HEK293 (cell line): ENCODE measurements at regions not wholly inside any gene's neighbourhood (a gene's known extent, or its start where the extent isn't known, plus 50 kb on each side); places are given as distances from the start of the nearest gene placed in this dataset.

Source experiments
- CTCF ChIA-PET: fragments of 350-600 bp; formaldehyde crosslinking; extraction: SDS; loops from one replicate; lab custom pipeline; 2021; ENCODE audit warnings: antibody characterized with exemption; lab: Yijun Ruan, JAX
- POLR2A ChIA-PET: fragments of 300-600 bp; formaldehyde crosslinking; extraction: SDS; loops from one replicate; lab custom pipeline; 2020; ENCODE audit warnings: antibody characterized with exemption, inconsistent platforms; lab: Yijun Ruan, JAX
- H3K27ac ChIP-seq: fragments of 200-500 bp; sonication (Bioruptor generic); 2 replicates; pipeline ENCODE4 v1.5.1; 2014; ENCODE audit warnings: low read depth, low read length, control low read depth, inconsistent platforms; ENCODE audit errors: extremely low read depth
- H3K36me3 ChIP-seq, 2 experiments: fragments of 200-500 bp in 1 of 2; sonication (Bioruptor generic) in 1 of 2; 1 replicate in 1 of 2; 2 replicates in 1 of 2; pipeline ENCODE4 v1.5.1; 2014 to 2017; ENCODE audit warnings: inconsistent platforms in 2 of 2, low read length in 2 of 2; ENCODE audit not compliant: control insufficient read depth in 2 of 2, insufficient read depth in 1 of 2
- H3K4me1 ChIP-seq: fragments of 200-500 bp; sonication (Bioruptor generic); 2 replicates; pipeline ENCODE4 v1.5.1; 2014; ENCODE audit warnings: mild to moderate bottlenecking, low read length, inconsistent platforms; ENCODE audit not compliant: control insufficient read depth, insufficient read depth
- H3K4me3 ChIP-seq: 2 replicates; pipeline ENCODE4 v1.5.1; 2011; ENCODE audit warnings: low read depth, mild to moderate bottlenecking, control low read depth, low read length, moderate library complexity
- H3K9me3 ChIP-seq: fragments of 200-500 bp; sonication (Bioruptor generic); 2 replicates; pipeline ENCODE4 v1.5.1; 2014; ENCODE audit warnings: low read depth, low read length, inconsistent platforms; ENCODE audit not compliant: control insufficient read depth, insufficient read depth
- GLIS1 ChIP-seq: fragments of 450-650 bp; formaldehyde crosslinking; IDR thresholded peaks from 2 replicates; pipeline ENCODE4 v1.5.1; 2016; ENCODE audit warnings: missing biosample characterization, missing genetic modification characterization
- HOXC10 ChIP-seq: sonication (generic); formaldehyde crosslinking; IDR thresholded peaks from 2 replicates; pipeline ENCODE4 v1.8.1; 2023; ENCODE audit warnings: mild to moderate bottlenecking, missing genetic modification reagents
- SP2 ChIP-seq: fragments of 450-650 bp; formaldehyde crosslinking; IDR thresholded peaks from 2 replicates; pipeline ENCODE4 v1.5.1; 2016; ENCODE audit warnings: missing biosample characterization, missing genetic modification characterization
- SP7 ChIP-seq: fragments of 450-650 bp; formaldehyde crosslinking; IDR thresholded peaks from 2 replicates; pipeline ENCODE4 v1.5.1; 2016; ENCODE audit warnings: missing biosample characterization, missing genetic modification characterization
- YY1 ChIP-seq: fragments of 450-650 bp; formaldehyde crosslinking; IDR thresholded peaks from 2 replicates; pipeline ENCODE4 v1.5.1; 2018; ENCODE audit warnings: missing biosample characterization, missing genetic modification characterization
- ZBTB8A ChIP-seq: fragments of 450-650 bp; formaldehyde crosslinking; IDR thresholded peaks from 2 replicates; pipeline ENCODE4 v1.5.1; 2016; ENCODE audit warnings: missing biosample characterization, missing genetic modification characterization
- ZFP3 ChIP-seq: fragments of 450-650 bp; formaldehyde crosslinking; IDR thresholded peaks from 2 replicates; pipeline ENCODE4 v1.5.1; 2016; ENCODE audit warnings: low read depth, missing biosample characterization, missing genetic modification characterization
- ZIC2 ChIP-seq: fragments of 450-650 bp; formaldehyde crosslinking; IDR thresholded peaks from 2 replicates; pipeline ENCODE4 v1.5.1; 2016; ENCODE audit warnings: missing biosample characterization, missing genetic modification characterization
- ZNF114 ChIP-seq: fragments of 450-650 bp; formaldehyde crosslinking; IDR thresholded peaks from 2 replicates; pipeline ENCODE4 v1.5.0; 2017; ENCODE audit warnings: missing biosample characterization, missing genetic modification characterization
- ZNF174 ChIP-seq: fragments of 450-650 bp; formaldehyde crosslinking; IDR thresholded peaks from 2 replicates; pipeline ENCODE4 v1.5.0; 2017; ENCODE audit warnings: missing biosample characterization, mild to moderate bottlenecking, missing genetic modification characterization
- ZNF19 ChIP-seq: fragments of 450-650 bp; formaldehyde crosslinking; IDR thresholded peaks from 2 replicates; pipeline ENCODE4; 2016; ENCODE audit warnings: missing biosample characterization, missing genetic modification characterization, low read depth
- ZNF223 ChIP-seq: fragments of 450-650 bp; formaldehyde crosslinking; IDR thresholded peaks from 2 replicates; pipeline ENCODE4 v1.5.1; 2016; ENCODE audit warnings: missing biosample characterization, missing genetic modification characterization
- ZNF37A ChIP-seq: fragments of 450-650 bp; IDR thresholded peaks from 2 replicates; pipeline ENCODE4 v1.5.1; 2018; ENCODE audit warnings: missing biosample characterization, missing genetic modification characterization
- ZNF544 ChIP-seq: fragments of 450-650 bp; formaldehyde crosslinking; IDR thresholded peaks from 2 replicates; pipeline ENCODE4 v1.5.0; 2017; ENCODE audit warnings: missing biosample characterization, missing genetic modification characterization
- ZNF830 ChIP-seq: fragments of 450-650 bp; IDR thresholded peaks from 2 replicates; pipeline ENCODE4 v1.5.0; 2018; ENCODE audit warnings: missing biosample characterization, missing genetic modification characterization, low read depth, mild to moderate bottlenecking, moderate library complexity
- ZNF837 ChIP-seq: fragments of 450-650 bp; formaldehyde crosslinking; IDR thresholded peaks from 2 replicates; pipeline ENCODE4 v1.5.1; 2016; ENCODE audit warnings: missing biosample characterization, missing genetic modification characterization
- TF ChIP-seq, protein P1 (sequence below): fragments of 450-650 bp; formaldehyde crosslinking; IDR thresholded peaks from 2 replicates; pipeline ENCODE4 v1.5.1; 2017; ENCODE audit warnings: missing biosample characterization, missing genetic modification characterization
- TF ChIP-seq, protein P2 (sequence below): fragments of 450-650 bp; formaldehyde crosslinking; IDR thresholded peaks from 2 replicates; pipeline ENCODE4 v1.5.1; 2016; ENCODE audit warnings: missing biosample characterization, missing genetic modification characterization
- TF ChIP-seq, protein P3 (sequence below): fragments of 450-650 bp; formaldehyde crosslinking; IDR thresholded peaks from 2 replicates; pipeline ENCODE4; 2016; ENCODE audit warnings: missing biosample characterization, missing genetic modification characterization
- TF ChIP-seq, protein P4 (sequence below): fragments of 450-650 bp; formaldehyde crosslinking; IDR thresholded peaks from 2 replicates; pipeline ENCODE4 v1.5.1; 2017; ENCODE audit warnings: missing biosample characterization, missing genetic modification characterization
- TF ChIP-seq, protein P5 (sequence below): fragments of 450-650 bp; formaldehyde crosslinking; IDR thresholded peaks from 2 replicates; pipeline ENCODE4 v1.5.1; 2016; ENCODE audit warnings: missing biosample characterization, missing genetic modification characterization
- TF ChIP-seq, protein P6 (sequence below): fragments of 450-650 bp; formaldehyde crosslinking; IDR thresholded peaks from 2 replicates; pipeline ENCODE4 v1.5.1; 2016; ENCODE audit warnings: missing biosample characterization, missing genetic modification characterization
- TF ChIP-seq, protein P7 (sequence below): fragments of 450-650 bp; formaldehyde crosslinking; IDR thresholded peaks from 2 replicates; pipeline ENCODE4 v1.5.1; 2017; ENCODE audit warnings: missing biosample characterization, missing genetic modification characterization
- TF ChIP-seq, protein P8 (sequence below): fragments of 450-650 bp; formaldehyde crosslinking; IDR thresholded peaks from 2 replicates; pipeline ENCODE4 v1.5.1; 2017; ENCODE audit warnings: missing biosample characterization, missing genetic modification characterization

DNA sequence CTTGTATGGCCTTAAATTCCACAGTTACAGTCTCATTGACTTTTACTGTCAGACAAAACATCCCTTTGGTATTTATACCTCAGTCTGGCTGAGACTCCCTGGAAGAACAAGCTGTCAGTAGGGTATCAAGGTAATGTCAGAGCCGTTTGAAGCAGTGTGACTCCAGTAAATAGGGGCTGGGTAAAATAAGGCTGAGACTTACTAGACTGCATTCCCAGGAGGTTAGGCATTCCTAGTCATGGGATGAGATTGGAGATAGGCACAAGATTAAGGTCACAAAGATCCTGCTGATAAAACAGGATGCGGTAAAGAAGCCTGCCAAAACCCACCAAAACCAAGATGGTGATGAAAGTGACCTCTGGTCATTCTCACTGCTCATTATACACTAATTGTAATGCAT is 219.5 kb upstream of the SKOR2 start (continued):
- no peak for TF ChIP-seq ZNF830 (tag by site-specific recombination)
- TF ChIP-seq, protein P1, sequence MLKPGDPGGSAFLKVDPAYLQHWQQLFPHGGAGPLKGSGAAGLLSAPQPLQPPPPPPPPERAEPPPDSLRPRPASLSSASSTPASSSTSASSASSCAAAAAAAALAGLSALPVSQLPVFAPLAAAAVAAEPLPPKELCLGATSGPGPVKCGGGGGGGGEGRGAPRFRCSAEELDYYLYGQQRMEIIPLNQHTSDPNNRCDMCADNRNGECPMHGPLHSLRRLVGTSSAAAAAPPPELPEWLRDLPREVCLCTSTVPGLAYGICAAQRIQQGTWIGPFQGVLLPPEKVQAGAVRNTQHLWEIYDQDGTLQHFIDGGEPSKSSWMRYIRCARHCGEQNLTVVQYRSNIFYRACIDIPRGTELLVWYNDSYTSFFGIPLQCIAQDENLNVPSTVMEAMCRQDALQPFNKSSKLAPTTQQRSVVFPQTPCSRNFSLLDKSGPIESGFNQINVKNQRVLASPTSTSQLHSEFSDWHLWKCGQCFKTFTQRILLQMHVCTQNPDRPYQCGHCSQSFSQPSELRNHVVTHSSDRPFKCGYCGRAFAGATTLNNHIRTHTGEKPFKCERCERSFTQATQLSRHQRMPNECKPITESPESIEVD (tag by site-specific recombination): no peak
- TF ChIP-seq, protein P2, sequence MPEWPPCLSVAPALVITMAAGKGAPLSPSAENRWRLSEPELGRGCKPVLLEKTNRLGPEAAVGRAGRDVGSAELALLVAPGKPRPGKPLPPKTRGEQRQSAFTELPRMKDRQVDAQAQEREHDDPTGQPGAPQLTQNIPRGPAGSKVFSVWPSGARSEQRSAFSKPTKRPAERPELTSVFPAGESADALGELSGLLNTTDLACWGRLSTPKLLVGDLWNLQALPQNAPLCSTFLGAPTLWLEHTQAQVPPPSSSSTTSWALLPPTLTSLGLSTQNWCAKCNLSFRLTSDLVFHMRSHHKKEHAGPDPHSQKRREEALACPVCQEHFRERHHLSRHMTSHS: no peak
- TF ChIP-seq ZIC2 (tag by site-specific recombination): no peak
- TF ChIP-seq GLIS1: no peak
- no peak for TF ChIP-seq ZNF37A (tag by site-specific recombination)
- no peak for TF ChIP-seq SP7 (tag by site-specific recombination)
- no peak for TF ChIP-seq ZNF544 (tag by site-specific recombination)
- TF ChIP-seq ZNF19: no peak
- TF ChIP-seq, protein P3, sequence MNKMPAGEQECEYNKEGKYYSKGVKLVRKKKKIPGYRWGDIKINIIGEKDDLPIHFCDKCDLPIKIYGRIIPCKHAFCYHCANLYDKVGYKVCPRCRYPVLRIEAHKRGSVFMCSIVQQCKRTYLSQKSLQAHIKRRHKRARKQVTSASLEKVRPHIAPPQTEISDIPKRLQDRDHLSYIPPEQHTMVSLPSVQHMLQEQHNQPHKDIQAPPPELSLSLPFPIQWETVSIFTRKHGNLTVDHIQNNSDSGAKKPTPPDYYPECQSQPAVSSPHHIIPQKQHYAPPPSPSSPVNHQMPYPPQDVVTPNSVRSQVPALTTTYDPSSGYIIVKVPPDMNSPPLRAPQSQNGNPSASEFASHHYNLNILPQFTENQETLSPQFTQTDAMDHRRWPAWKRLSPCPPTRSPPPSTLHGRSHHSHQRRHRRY (tag by site-specific recombination): no peak
- no peak for TF ChIP-seq ZBTB8A (tag by site-specific recombination)
- TF ChIP-seq, protein P4, sequence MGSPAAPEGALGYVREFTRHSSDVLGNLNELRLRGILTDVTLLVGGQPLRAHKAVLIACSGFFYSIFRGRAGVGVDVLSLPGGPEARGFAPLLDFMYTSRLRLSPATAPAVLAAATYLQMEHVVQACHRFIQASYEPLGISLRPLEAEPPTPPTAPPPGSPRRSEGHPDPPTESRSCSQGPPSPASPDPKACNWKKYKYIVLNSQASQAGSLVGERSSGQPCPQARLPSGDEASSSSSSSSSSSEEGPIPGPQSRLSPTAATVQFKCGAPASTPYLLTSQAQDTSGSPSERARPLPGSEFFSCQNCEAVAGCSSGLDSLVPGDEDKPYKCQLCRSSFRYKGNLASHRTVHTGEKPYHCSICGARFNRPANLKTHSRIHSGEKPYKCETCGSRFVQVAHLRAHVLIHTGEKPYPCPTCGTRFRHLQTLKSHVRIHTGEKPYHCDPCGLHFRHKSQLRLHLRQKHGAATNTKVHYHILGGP (tag by site-specific recombination): no peak
- TF ChIP-seq, protein P5, sequence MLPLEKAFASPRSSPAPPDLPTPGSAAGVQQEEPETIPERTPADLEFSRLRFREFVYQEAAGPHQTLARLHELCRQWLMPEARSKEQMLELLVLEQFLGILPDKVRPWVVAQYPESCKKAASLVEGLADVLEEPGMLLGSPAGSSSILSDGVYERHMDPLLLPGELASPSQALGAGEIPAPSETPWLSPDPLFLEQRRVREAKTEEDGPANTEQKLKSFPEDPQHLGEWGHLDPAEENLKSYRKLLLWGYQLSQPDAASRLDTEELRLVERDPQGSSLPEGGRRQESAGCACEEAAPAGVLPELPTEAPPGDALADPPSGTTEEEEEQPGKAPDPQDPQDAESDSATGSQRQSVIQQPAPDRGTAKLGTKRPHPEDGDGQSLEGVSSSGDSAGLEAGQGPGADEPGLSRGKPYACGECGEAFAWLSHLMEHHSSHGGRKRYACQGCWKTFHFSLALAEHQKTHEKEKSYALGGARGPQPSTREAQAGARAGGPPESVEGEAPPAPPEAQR (tag by site-specific recombination): no peak

DNA sequence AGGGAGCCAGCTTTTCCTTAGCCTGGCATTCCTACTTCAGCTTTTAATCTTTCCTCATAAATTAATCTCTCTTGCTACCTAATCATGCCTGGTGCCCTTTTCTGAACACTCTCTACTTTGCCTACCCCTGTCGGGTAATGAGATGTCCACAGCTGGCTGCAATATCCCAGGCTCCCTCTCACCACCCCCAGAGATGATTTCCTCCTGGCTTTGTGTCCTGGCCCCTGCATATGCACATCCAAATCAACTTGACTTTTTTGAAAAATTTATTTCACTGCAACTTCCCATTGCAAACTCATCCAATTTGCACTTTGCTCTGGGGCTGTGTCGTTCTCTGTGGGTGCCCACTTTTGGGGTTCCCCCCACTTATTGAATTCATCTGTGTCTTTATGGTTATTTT is 218.1 kb upstream of the SKOR2 start:
- Histone ChIP-seq H3K4me3 (no peak overlapping the region), H3K4me1 (no peaks in the 10 kb centered on the region), H3K27ac (no peak overlapping the region), H3K9me3 (no peaks in the 10 kb centered on the region), H3K36me3 (no peaks in the 10 kb centered on the region)
- ChIA-PET CTCF (no interaction called here), POLR2A (no interaction called here)
- no peak for TF ChIP-seq YY1 (tag by site-specific recombination)
- TF ChIP-seq ZNF837 (tag by site-specific recombination): no peak
- TF ChIP-seq HOXC10 (CRISPR knock-in tag): no peak
- no peak for TF ChIP-seq SP2 (tag by site-specific recombination)
- TF ChIP-seq, protein P6, sequence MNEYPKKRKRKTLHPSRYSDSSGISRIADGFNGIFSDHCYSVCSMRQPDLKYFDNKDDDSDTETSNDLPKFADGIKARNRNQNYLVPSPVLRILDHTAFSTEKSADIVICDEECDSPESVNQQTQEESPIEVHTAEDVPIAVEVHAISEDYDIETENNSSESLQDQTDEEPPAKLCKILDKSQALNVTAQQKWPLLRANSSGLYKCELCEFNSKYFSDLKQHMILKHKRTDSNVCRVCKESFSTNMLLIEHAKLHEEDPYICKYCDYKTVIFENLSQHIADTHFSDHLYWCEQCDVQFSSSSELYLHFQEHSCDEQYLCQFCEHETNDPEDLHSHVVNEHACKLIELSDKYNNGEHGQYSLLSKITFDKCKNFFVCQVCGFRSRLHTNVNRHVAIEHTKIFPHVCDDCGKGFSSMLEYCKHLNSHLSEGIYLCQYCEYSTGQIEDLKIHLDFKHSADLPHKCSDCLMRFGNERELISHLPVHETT (tag by site-specific recombination): no peak
- TF ChIP-seq, protein P7, sequence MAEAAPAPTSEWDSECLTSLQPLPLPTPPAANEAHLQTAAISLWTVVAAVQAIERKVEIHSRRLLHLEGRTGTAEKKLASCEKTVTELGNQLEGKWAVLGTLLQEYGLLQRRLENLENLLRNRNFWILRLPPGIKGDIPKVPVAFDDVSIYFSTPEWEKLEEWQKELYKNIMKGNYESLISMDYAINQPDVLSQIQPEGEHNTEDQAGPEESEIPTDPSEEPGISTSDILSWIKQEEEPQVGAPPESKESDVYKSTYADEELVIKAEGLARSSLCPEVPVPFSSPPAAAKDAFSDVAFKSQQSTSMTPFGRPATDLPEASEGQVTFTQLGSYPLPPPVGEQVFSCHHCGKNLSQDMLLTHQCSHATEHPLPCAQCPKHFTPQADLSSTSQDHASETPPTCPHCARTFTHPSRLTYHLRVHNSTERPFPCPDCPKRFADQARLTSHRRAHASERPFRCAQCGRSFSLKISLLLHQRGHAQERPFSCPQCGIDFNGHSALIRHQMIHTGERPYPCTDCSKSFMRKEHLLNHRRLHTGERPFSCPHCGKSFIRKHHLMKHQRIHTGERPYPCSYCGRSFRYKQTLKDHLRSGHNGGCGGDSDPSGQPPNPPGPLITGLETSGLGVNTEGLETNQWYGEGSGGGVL: no peak
- TF ChIP-seq ZNF223 (tag by site-specific recombination): no peak
- TF ChIP-seq, protein P1 (tag by site-specific recombination): no peak
- no peak for TF ChIP-seq ZNF114 (tag by site-specific recombination)
- TF ChIP-seq ZFP3 (tag by site-specific recombination): no peak
- no peak for TF ChIP-seq ZNF174 (tag by site-specific recombination)
- TF ChIP-seq, protein P8, sequence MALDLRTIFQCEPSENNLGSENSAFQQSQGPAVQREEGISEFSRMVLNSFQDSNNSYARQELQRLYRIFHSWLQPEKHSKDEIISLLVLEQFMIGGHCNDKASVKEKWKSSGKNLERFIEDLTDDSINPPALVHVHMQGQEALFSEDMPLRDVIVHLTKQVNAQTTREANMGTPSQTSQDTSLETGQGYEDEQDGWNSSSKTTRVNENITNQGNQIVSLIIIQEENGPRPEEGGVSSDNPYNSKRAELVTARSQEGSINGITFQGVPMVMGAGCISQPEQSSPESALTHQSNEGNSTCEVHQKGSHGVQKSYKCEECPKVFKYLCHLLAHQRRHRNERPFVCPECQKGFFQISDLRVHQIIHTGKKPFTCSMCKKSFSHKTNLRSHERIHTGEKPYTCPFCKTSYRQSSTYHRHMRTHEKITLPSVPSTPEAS: no peak
